Natural killer cell (primary cell): ENCODE measurements at regions not wholly inside any gene's neighbourhood (a gene's known extent, or its start where the extent isn't known, plus 50 kb on each side); places are given as distances from the start of the nearest gene placed in this dataset.
"Not testable (repeated sequence)": the region's sequence is repeated elsewhere in the genome, so short reads cannot be mapped to it uniquely, and the experiment has no call there.

Experiments used
- ATAC-seq, 3 donors: fragments of 150-1000 bp in 2 of 3; fragments of 200-7000 bp in 1 of 3; cut with Tn5 transposase; 1 replicate in 1 of 3; 2 replicates in 2 of 3; pipeline ENCODE4 v1.10.0; 2021; ENCODE audit warnings: mild to moderate bottlenecking in 2 of 3, moderate library complexity in 2 of 3
- DNase-seq, 2 donors: peaks; one replicate each; pipeline versions ENCODE4 v3.0.0 to v3.0.0-alpha.2; 2013 to 2021; ENCODE audit warnings: mixed read lengths in 1 of 2
- H3K27ac ChIP-seq: one replicate; pipeline ENCODE4 v1.5.1; 2013; ENCODE audit warnings: mild to moderate bottlenecking, low read length
- H3K27me3 ChIP-seq: one replicate; pipeline ENCODE4 v1.6.1; 2013; ENCODE audit warnings: low read length; ENCODE audit not compliant: control insufficient read depth, insufficient read depth
- H3K36me3 ChIP-seq: one replicate; pipeline ENCODE4 v1.6.1; 2013; ENCODE audit warnings: low read length; ENCODE audit not compliant: control insufficient read depth, insufficient read depth
- H3K4me1 ChIP-seq: one replicate; pipeline ENCODE4 v1.6.1; 2013; ENCODE audit warnings: low read length; ENCODE audit not compliant: control insufficient read depth, insufficient read depth
- H3K4me3 ChIP-seq: one replicate; pipeline ENCODE4 v1.5.1; 2013; ENCODE audit warnings: low read length
- H3K9me3 ChIP-seq: one replicate; pipeline ENCODE4 v1.6.1; 2013; ENCODE audit warnings: low read length; ENCODE audit not compliant: control insufficient read depth, insufficient read depth
- H3K27ac Mint-ChIP-seq, 2 donors: one replicate each; pipeline ENCODE4 v1.8.0; 2022; ENCODE audit warnings: mild to moderate bottlenecking in 2 of 2, mixed read lengths in 2 of 2, moderate library complexity in 1 of 2
- H3K27me3 Mint-ChIP-seq, 2 donors: one replicate each; pipeline ENCODE4 v1.8.0; 2022; ENCODE audit warnings: low read depth in 2 of 2, mixed read lengths in 2 of 2
- H3K36me3 Mint-ChIP-seq: one replicate; pipeline ENCODE4 v1.8.0; 2022; ENCODE audit warnings: mixed read lengths
- H3K4me1 Mint-ChIP-seq, 2 donors: one replicate each; pipeline ENCODE4 v1.8.0; 2022; ENCODE audit warnings: mixed read lengths in 2 of 2
- H3K4me3 Mint-ChIP-seq: one replicate; pipeline ENCODE4 v1.8.0; 2022; ENCODE audit warnings: mild to moderate bottlenecking, moderate library complexity, mixed read lengths
- H3K9me3 Mint-ChIP-seq, 2 donors: one replicate each; pipeline ENCODE4 v1.8.0; 2022; ENCODE audit warnings: mixed read lengths in 2 of 2
- CTCF ChIP-seq: fragments of 200-600 bp; IDR thresholded peaks from one replicate; pipeline ENCODE4 v1.8.0; 2022; ENCODE audit warnings: antibody characterized with exemption
- WGBS: methylation state at CpG from one replicate; pipeline ENCODE4 v1.1.7; 2013; ENCODE audit warnings: missing lambda C conversion rate; ENCODE audit not compliant: insufficient coverage; 5-methylcytosine and 5-hydroxymethylcytosine counted together
- intact Hi-C: fragments of 100-400 bp; cut with micrococcal nuclease; formaldehyde crosslinking; loops from one replicate; pipeline ENCODE4 v1.14.2; 2022

- DNase-seq (no peak), ATAC-seq (no peak)
- Mint-ChIP-seq H3K4me3 (no peak overlapping the region), H3K27me3 (peaks cover 10 to 39% of the 10 kb centered on the region in 2 donors), H3K4me1 (no peaks in the 10 kb centered on the region), H3K36me3 (no peaks in the 10 kb centered on the region), H3K27ac (no peak overlapping the region), H3K9me3 (no peaks in the 10 kb centered on the region)
- H3K27ac ChIP-seq: no peak overlapping the region
- no peaks in the 10 kb centered on the region for H3K27me3 ChIP-seq
- no peak for TF ChIP-seq CTCF
- H3K36me3 ChIP-seq: no peaks in the 10 kb centered on the region
- H3K9me3 ChIP-seq: no peaks in the 10 kb centered on the region
- H3K4me3 ChIP-seq: no peak overlapping the region
- H3K4me1 ChIP-seq: no peaks in the 10 kb centered on the region
- WGBS: 58% methylated on average over 1 of the region's 1 CpG
- intact Hi-C loops: no loop called here
Observed at GRCh38 chr5:72687288-72687687, 129.2 kb upstream of the TNPO1 start.

- DNase-seq: no peak
- no peak overlapping the region for H3K27ac ChIP-seq
- H3K27me3 ChIP-seq: no peaks in the 10 kb centered on the region
- H3K4me3 ChIP-seq: no peak overlapping the region
- intact Hi-C loops: no loop called here
- Mint-ChIP-seq H3K27me3 (peaks cover 11 to 22% of the 10 kb centered on the region in 2 donors), H3K36me3 (no peaks in the 10 kb centered on the region), H3K4me1 (no peaks in the 10 kb centered on the region), H3K4me3 (no peak overlapping the region), H3K27ac (no peak overlapping the region), H3K9me3 (peaks cover 3% of the 10 kb centered on the region in 2 donors)
- ATAC-seq: no peak
- no peaks in the 10 kb centered on the region for H3K4me1 ChIP-seq
- no peak for TF ChIP-seq CTCF
- no peaks in the 10 kb centered on the region for H3K9me3 ChIP-seq
- H3K36me3 ChIP-seq: no peaks in the 10 kb centered on the region
- 93% methylated on average over 2 of the region's 2 CpGs for WGBS
Observed at GRCh38 chr5:72682561-72682960, 133.9 kb upstream of the TNPO1 start.

GRCh38 chr5:72681781-72682180 is 134.7 kb upstream of the TNPO1 start:
- Histone ChIP-seq H3K4me1 (no peaks in the 10 kb centered on the region), H3K36me3 (no peaks in the 10 kb centered on the region), H3K9me3 (no peaks in the 10 kb centered on the region), H3K4me3 (no peak overlapping the region), H3K27me3 (no peaks in the 10 kb centered on the region), H3K27ac (no peak overlapping the region)
- TF ChIP-seq CTCF: no peak
- Mint-ChIP-seq H3K4me3 (no peak overlapping the region), H3K27ac (no peak overlapping the region), H3K36me3 (no peaks in the 10 kb centered on the region), H3K27me3 (peaks cover 11 to 22% of the 10 kb centered on the region in 2 donors), H3K9me3 (peaks cover 3% of the 10 kb centered on the region in 2 donors), H3K4me1 (no peaks in the 10 kb centered on the region)
- DNase-seq: no peak
- intact Hi-C loops: no loop called here
- no peak for ATAC-seq
- 77% methylated on average over 3 of the region's 3 CpGs for WGBS

GRCh38 chr5:72677447-72677846 is 139.0 kb upstream of the TNPO1 start:
- no peaks in the 10 kb centered on the region for H3K4me1 Mint-ChIP-seq
- no peak for TF ChIP-seq CTCF
- no peaks in the 10 kb centered on the region for H3K4me1 ChIP-seq
- DNase-seq: no peak
- no peaks in the 10 kb centered on the region for H3K36me3 Mint-ChIP-seq
- no peak overlapping the region for H3K27ac Mint-ChIP-seq
- WGBS: 100% methylated on average over 1 of the region's 1 CpG
- no peaks in the 10 kb centered on the region for H3K9me3 ChIP-seq
- H3K27ac ChIP-seq: no peak overlapping the region
- H3K4me3 ChIP-seq: no peak overlapping the region
- no peak overlapping the region for H3K4me3 Mint-ChIP-seq
- peaks cover 8 to 11% of the 10 kb centered on the region in 2 donors for H3K27me3 Mint-ChIP-seq
- ATAC-seq: no peak
- peaks cover 3 to 7% of the 10 kb centered on the region in 2 donors for H3K9me3 Mint-ChIP-seq
- intact Hi-C loops: no loop called here
- no peaks in the 10 kb centered on the region for H3K27me3 ChIP-seq
- H3K36me3 ChIP-seq: no peaks in the 10 kb centered on the region

GRCh38 chr5:72676831-72677230 is 139.6 kb upstream of the TNPO1 start:
- DNase-seq, H3K9me3 Mint-ChIP-seq, H3K4me3 ChIP-seq, H3K4me1 ChIP-seq, H3K9me3 ChIP-seq, intact Hi-C loops, ATAC-seq, H3K36me3 ChIP-seq, H3K36me3 Mint-ChIP-seq, H3K27me3 ChIP-seq, H3K4me1 Mint-ChIP-seq, H3K27ac ChIP-seq, H3K27me3 Mint-ChIP-seq, H3K4me3 Mint-ChIP-seq, H3K27ac Mint-ChIP-seq: not testable (repeated sequence)
- 85% methylated on average over 8 of the region's 8 CpGs for WGBS
